Bronchial epithelial cell (primary cell): ENCODE measurements at regions not wholly inside any gene's neighbourhood (a gene's known extent, or its start where the extent isn't known, plus 50 kb on each side); places are given as distances from the start of the nearest gene placed in this dataset.

Experiments used
- DNase-seq: peaks from one replicate; pipeline ENCODE4 v3.0.0-alpha.2; 2010; ENCODE audit warnings: low read depth
- FAIRE-seq: peaks from 2 replicates; lab custom pipeline; 2011; peaks lifted over from hg19 to GRCh38; lab: Jason Lieb, UNC
- H3K27me3 ChIP-seq: 2 replicates; pipeline ENCODE4 v1.5.1; 2011; ENCODE audit warnings: low read length; ENCODE audit not compliant: control insufficient read depth, insufficient read depth
- H3K36me3 ChIP-seq: 2 replicates; pipeline ENCODE4 v1.5.1; 2011; ENCODE audit warnings: low read length; ENCODE audit not compliant: control insufficient read depth, insufficient read depth
- H3K4me3 ChIP-seq: 2 replicates; pipeline ENCODE4 v1.5.1; 2011; ENCODE audit warnings: mild to moderate bottlenecking, low read depth, low read length, control low read depth
- CTCF ChIP-seq: IDR thresholded peaks from 2 replicates; pipeline ENCODE4 v1.5.1; 2011; ENCODE audit warnings: mild to moderate bottlenecking, moderate library complexity, low read length, control low read depth, inconsistent platforms; ENCODE audit not compliant: insufficient read depth, severe bottlenecking

DNA sequence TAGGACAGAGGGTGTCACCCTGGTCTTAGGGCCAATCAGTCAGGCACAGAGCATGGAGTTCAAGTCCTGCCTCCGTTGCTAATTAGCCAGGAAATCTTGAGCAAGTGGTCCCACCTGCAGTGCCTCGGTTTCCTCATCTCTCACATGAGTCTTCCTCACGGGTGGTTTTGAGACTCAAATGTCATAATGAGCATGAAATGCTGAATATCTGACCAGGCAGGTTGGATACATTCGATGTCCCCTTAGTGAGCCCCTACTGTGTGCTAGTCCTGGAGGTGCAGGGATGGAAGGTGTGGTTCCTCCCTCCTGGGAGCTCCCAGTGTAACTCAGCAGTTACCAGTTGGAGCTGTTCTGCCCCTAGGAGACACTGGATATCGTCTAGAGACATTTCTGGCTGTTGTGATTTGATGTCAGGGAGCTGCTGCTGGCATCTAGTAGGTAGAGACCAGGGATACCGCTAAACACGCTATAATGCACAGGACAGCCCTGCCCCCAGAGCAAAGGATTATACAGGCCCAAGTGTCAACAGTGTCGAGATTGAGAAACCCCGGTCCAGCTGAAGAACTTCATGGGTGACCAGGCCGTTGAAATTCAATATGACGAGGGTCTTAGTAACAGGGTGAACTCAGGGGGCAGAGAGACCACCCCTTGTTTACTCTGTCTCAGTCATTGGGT, 118.5 kb upstream of the TWIST2 start:
- Histone ChIP-seq H3K36me3 (no peaks in the 10 kb centered on the region), H3K4me3 (no peak overlapping the region), H3K27me3 (peaks cover 4% of the 10 kb centered on the region)
- peak; percentile 81 for FAIRE-seq
- no peak for TF ChIP-seq CTCF
- no peak for DNase-seq

- Histone ChIP-seq H3K27me3 (peaks cover 3% of the 10 kb centered on the region), H3K4me3 (no peak overlapping the region), H3K36me3 (no peaks in the 10 kb centered on the region)
- DNase-seq = no peak
- no peak for TF ChIP-seq CTCF
- FAIRE-seq = no peak
Measured at GRCh38 chr2:238730001-238730669, 117.8 kb upstream of the TWIST2 start.

- Histone ChIP-seq H3K36me3 (no peaks in the 10 kb centered on the region), H3K27me3 (peaks cover 1% of the 10 kb centered on the region), H3K4me3 (no peak overlapping the region)
- DNase-seq (no peak), FAIRE-seq (no peak)
- TF ChIP-seq CTCF = no peak
Measured at GRCh38 chr2:238730881-238731280, 117.0 kb upstream of the TWIST2 start.

GRCh38 chr2:238731961-238732360, 115.9 kb upstream of the TWIST2 start:
- no peak overlapping the region for H3K4me3 ChIP-seq
- peaks cover 1% of the 10 kb centered on the region for H3K27me3 ChIP-seq
- no peak for TF ChIP-seq CTCF
- FAIRE-seq (no peak), DNase-seq (no peak)
- H3K36me3 ChIP-seq = no peaks in the 10 kb centered on the region

DNA sequence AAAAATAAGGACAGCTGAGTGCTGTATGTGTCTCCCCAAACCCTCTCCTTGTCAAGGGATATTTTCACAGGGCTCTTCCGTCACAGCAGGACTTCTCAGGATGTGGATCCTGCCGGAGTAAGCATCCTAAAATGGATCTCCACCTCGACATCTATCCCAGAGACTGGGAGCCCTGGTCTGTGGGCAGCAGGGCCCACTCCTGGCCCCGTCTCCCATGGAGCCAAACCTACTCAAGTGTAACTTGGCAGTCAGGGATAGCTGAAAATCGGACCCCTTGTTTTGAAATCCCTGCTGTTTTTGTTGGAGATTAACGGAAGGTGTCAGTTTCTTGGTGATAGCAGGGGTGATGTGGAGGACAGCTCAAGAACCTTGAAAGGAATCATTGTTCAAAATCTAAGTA, 109.0 kb upstream of the TWIST2 start:
- Histone ChIP-seq H3K36me3 (no peaks in the 10 kb centered on the region), H3K4me3 (no peak overlapping the region), H3K27me3 (no peaks in the 10 kb centered on the region)
- no peak for TF ChIP-seq CTCF
- DNase-seq (no peak), FAIRE-seq (no peak)
